GM18868 (cell line): ENCODE measurements at regions not wholly inside any gene's neighbourhood (a gene's known extent, or its start where the extent isn't known, plus 50 kb on each side); places are given as distances from the start of the nearest gene placed in this dataset.
"Not testable (repeated sequence)": the region's sequence is repeated elsewhere in the genome, so short reads cannot be mapped to it uniquely, and the experiment has no call there.

Experiments used
- ATAC-seq: cut with Tn5 transposase; IDR thresholded peaks from one replicate; pipeline ENCODE4 v1.9.1; 2021; ENCODE audit warnings: mild to moderate bottlenecking, moderate library complexity; ENCODE audit not compliant: unreplicated experiment

GRCh38 chr4:75194180-75194579, 261.3 kb downstream of the PARM1 start:
- no peak for ATAC-seq

DNA sequence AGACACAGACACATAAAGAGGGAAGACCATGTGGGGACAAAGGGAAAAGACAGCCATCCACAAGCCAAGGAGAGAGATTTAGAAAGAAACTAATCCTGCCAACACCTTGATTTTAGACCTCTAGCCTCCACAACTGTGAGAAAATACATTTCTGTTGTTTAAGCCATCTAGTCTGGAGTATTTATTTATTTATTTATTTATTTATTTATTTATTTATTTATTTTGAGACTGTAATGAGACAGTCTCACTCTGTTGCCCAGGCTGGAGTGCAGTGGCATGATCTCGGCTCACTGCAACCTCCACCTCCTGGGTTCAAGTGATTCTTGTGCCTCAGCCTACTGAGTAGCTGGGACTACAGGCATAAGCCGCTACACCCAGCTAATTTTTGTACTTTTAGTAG, 259.3 kb downstream of the PARM1 start:
- ATAC-seq: not testable (repeated sequence)

- ATAC-seq: no peak
Observed at GRCh38 chr4:75189711-75190335, 256.9 kb downstream of the PARM1 start.

- ATAC-seq: peak; percentile 91
Observed at GRCh38 chr4:75180790-75181776, 248.2 kb downstream of the PARM1 start.

GRCh38 chr4:75180217-75180616, 247.3 kb downstream of the PARM1 start:
- ATAC-seq: no peak

GRCh38 chr4:75179510-75179909, 246.6 kb downstream of the PARM1 start:
- ATAC-seq: no peak

DNA sequence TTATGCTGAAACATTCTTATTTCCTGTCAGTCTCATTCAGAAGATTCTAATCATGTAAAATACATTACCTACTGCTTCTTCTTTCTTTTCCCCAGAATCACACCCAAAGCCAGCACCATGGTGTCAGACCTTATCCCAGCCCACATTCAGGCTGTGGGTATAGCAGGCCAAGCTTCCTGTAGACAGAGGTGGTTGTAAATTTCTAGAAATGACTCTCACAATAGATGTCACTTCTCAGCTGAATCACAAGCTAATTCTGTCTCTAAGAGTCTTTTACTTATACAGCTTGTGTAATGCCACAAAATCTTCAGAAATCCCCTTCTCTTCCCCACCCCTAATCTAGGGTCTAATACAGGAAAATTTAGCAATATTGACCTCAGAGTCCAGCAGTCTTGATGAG, 239.6 kb downstream of the PARM1 start:
- ATAC-seq: peak; percentile 98

GRCh38 chr4:75169427-75169826, 236.5 kb downstream of the PARM1 start:
- no peak for ATAC-seq

DNA sequence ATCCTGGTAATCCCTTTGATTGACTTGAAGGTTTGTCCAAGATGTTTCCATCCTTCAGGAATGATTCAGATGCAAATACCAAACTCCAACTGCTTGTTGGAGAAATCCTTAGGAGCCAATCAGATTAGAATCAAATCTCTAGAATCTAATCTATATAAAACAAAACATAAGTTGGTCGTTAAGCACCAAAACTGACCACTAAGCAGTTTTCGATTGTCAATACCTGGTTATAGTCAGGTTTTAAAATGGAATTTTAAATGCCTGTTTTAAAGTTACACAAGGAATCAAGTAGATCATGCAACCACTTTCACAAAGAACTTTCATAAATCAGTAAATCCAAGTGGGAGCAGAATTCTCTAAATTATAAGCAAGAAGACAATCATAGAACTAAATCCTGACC, 236.1 kb downstream of the PARM1 start:
- ATAC-seq: no peak

GRCh38 chr4:75168548-75168947, 235.6 kb downstream of the PARM1 start:
- no peak for ATAC-seq

DNA sequence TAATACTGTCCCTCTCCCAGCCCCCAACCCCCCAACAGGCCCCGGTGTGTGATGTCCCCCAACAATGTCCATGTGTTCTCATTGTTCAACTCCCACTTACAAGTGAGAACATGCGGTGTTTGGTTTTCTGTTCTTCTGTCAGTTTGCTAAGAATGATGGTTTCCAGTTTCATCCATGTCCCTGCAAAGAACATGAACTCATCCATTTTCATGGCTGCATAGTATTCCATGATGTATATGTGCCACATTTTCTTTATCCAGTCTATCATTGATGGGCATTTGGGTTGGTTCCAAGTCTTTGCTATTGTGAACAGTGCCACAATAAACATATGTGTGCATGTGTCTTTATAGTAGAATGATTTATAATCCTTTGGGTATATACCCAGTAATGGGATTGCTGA, 232.2 kb downstream of the PARM1 start:
- ATAC-seq: not testable (repeated sequence)

DNA sequence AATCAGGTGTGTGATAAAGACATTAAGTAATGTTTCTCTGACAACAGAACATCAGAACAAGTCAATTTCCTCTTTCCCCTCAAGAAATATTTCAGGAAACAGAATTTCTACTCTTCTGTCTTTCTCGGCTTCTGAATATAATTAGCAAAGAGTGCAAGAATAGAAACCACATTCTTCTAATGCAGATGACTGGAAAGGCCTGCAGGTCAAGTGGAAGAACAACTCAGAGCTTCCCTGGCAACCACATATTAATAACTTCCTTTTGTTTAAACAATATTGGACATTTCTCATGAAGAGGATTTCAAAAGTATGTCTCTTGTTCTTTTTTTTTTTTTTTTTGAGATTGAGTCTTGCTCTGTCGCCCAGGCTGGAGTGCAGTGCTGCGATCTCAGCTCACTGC, 225.5 kb downstream of the PARM1 start:
- no peak for ATAC-seq

DNA sequence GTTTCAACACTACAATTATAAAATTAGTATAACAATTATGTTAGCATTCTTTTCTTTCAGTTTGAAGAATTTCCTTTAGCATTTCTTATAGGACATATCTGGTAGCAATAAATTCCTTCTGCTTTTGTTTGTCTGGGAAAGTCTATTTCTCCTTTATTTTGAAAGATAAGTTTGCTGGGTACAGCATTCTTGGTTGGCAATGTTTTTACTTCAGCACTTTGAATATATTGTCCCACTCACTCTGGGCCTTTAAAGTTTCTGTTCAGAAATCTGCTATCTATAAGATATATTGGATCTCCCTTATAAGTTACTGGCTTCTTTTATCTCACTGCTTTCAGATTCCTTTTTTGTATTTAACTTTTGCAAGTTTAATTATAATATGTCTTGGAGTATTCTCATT, 222.1 kb downstream of the PARM1 start:
- no peak for ATAC-seq

DNA sequence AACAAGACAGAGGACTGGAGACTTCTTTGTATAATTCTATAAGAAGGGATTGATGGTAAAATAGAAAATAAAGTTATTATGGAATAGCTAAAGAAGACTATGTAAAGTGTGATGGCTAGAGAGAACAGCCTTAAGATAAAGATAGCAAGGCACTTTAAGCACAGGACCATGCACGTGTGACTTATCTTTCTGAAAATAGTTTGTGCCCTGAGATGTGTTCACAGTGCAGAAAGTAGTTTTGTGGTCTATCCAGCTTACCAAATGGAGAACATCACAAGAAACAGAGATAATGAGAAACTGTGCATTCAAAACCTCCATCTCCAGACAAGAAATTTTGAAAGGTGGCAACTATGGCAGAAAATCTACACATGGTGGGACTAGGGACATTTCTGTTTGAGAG, 213.3 kb downstream of the PARM1 start:
- no peak for ATAC-seq

- no peak for ATAC-seq
Observed at GRCh38 chr4:75144475-75144874, 211.6 kb downstream of the PARM1 start.

- no peak for ATAC-seq
Observed at GRCh38 chr4:75142850-75143249, 209.9 kb downstream of the PARM1 start.

DNA sequence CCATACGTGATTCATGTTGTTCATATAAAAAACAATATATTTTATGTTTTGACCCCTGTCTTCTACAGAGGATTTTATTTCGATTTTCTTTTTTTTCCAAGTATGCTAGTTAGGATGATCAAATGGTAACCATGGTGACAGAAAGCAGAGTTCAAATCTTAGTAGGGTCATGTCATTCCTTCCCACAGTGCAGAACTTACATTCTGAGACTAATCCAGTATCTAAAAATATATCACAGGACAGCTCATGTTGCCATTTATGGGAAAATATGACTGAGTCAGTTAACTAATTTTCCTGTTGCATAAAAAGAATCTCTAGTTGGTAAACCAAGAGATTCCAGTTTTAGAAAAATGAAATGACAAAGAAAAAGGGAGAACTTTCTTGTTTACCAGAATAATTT, 209.5 kb downstream of the PARM1 start:
- ATAC-seq: no peak

- ATAC-seq: no peak
Observed at GRCh38 chr4:75141162-75141561, 208.2 kb downstream of the PARM1 start.

DNA sequence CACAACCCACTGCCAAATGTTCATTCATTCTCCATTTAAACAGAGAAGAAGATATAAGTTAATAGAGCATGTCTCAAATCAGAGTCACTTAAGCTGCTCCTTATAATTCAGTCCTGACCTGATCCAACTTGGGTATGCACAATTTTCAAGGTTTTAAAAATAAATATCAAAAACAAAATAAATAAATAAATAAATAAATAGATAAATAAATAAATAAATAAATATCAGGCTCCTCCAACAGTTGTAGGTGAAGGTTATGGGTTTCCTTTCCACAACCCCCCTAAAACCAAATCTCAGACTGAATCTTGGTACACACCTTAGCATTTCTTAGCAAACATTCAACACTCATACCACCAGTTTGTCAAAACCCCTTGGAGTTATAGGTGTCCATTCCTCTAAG, 204.4 kb downstream of the PARM1 start:
- no peak for ATAC-seq

DNA sequence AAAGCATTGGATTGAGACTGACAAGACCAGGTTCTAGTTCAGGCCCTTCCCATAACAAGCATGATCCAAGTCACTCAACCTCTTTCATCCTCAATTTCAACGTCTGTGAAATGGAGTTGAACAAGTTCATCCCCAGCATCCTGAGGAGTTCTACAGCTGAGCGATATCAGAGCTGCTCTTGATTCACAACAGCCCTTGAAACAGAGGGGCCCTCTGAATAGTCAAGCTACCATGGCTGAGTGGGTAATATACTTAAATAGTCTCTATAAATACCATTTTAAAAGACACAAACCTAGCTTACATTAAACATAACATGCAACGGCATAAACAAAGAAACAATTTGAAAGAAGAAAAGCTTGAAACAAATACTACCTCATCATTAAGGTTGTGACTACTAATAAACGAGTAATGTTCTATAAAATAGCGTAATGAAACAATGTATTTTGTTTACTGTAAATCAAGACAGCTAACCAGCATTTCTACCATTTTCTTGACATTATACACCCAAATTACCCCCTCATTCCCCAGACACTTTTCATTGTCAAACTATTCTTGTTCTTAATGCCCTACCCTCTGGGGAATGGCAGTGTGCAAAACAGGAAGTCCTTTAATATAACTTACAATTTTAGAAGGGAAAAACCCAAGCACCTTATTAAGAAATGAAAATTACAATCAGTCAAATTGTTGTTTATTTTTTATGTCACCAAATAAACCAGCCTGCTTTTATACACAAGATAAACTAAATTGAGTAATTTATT, 202.3 kb downstream of the PARM1 start:
- peak; percentile 91 for ATAC-seq

- ATAC-seq: not testable (repeated sequence)
Observed at GRCh38 chr4:75126870-75127269, 194.0 kb downstream of the PARM1 start.
